ENCODE measurements at regions not wholly inside any gene's neighbourhood (a gene's known extent, or its start where the extent isn't known, plus 50 kb on each side); places are given as distances from the start of the nearest gene placed in this dataset.

DNA sequence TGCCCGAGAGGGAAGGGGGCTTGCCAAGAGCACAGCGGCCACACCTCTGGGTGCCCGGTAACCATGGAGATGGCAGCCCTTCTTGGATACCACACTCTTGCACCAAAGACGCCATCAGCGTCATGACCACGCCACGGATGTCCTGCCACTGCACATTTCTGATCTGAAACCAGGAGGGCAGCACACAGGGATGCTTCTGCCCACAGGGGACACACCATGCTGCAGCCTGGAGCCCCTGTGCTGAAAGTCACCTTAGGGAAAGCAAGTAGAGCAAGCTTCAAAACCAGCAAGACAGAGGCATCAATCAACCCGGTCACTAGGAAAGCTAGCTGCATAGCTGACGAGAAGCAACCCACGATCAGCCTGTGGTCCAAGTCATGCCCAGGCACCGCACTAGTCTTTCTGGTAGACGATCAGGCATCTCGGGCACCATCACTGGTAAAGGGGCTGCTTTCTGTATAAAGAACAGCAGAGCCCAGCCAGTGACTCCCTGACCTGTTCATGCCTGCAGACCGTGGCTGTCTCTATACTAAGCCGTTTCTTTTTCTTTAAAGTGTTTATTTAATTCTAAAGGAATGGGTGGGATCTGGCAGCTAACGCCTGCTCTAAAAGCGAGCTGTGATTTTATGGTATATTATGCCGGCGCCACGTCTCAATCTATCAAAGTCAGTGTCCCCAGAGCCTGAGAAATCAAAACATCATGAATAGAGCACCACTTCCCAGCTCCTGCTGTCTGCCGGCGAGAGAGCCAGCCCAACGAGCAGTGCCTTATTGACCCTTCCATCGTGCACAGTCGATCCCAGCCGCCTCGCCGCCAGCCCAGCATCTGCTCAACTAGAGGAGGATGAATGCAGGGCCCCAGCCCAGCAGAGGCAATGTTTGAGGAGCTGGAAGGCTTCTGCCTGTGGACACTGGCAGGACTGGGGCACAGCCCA, 244.7 kb downstream of the RBFOX3 start:
- Histone ChIP-seq H3K9me3 (ENCODE audit: control insufficient read depth, insufficient read depth, low read length) (no peaks in the 10 kb centered on the region), H3K9ac (ENCODE audit: low read depth, low read length) (no peak overlapping the region), H3K4me1 (ENCODE audit: insufficient read depth, low read length) (no peaks in the 10 kb centered on the region), H3K36me3 (ENCODE audit: insufficient read depth, low read length) (no peaks in the 10 kb centered on the region)

DNA sequence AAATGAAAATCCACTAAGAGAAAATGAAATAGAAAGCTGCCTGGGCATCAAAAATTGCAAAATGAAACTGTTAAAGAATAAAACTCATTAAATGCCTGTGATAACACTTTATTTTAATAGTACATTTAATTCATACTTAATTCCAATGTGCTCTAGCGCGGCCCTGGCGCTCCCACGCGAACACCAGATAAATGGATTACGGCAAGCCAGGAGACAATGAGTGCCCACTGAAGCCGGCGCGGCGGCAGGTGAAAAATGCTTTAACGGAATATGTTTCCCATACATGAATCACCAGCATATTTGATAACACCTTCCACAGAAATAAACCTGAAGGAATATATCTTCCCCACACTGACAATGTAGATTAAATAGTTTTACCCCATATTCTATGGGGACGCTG, 245.5 kb downstream of the RBFOX3 start:
- Histone ChIP-seq H3K4me1 (ENCODE audit: insufficient read depth, low read length) (no peaks in the 10 kb centered on the region), H3K9me3 (ENCODE audit: control insufficient read depth, insufficient read depth, low read length) (no peaks in the 10 kb centered on the region), H3K36me3 (ENCODE audit: insufficient read depth, low read length) (no peaks in the 10 kb centered on the region), H3K9ac (ENCODE audit: low read depth, low read length) (no peak overlapping the region)

DNA sequence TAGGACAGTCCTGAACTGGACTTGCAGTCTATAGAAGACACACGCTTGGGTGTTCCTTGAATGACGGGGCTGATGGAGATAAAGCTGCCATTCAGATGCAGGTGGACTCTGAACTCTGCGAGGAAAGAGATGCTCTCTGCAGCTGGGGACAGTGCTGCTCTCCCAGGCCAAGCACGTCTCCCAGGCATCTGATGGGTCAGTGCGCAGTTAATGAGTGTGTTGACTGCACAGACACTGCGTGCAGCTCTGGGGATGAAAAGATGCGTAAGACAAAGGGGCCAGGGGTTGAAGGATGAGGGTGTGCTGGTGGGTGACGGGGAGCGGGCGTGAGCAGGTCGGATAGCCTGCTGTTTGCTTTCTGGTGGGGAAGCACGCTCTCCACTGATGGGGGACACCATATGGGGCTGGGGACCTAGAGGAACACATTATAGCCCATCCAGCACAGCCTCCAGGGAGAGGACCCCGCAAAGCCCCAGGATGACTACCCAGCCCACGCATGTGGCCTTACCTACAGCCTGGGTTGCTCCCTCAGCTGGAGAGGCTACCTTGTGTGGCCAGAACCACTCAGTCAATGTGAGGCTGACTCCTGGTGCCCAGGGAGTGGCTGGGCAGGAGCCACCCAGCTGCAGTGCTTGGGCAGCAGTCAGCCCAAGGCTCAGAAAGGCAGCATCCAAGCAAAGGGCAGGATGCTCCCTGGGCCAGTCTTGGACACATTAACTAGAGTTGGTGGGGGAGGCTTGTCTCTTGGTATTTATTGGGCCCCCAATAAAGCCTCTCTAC, 246.3 kb downstream of the RBFOX3 start:
- Histone ChIP-seq H3K36me3 (ENCODE audit: insufficient read depth, low read length) (no peaks in the 10 kb centered on the region), H3K9ac (ENCODE audit: low read depth, low read length) (no peak overlapping the region), H3K4me1 (ENCODE audit: insufficient read depth, low read length) (no peaks in the 10 kb centered on the region), H3K9me3 (ENCODE audit: control insufficient read depth, insufficient read depth, low read length) (no peaks in the 10 kb centered on the region)

DNA sequence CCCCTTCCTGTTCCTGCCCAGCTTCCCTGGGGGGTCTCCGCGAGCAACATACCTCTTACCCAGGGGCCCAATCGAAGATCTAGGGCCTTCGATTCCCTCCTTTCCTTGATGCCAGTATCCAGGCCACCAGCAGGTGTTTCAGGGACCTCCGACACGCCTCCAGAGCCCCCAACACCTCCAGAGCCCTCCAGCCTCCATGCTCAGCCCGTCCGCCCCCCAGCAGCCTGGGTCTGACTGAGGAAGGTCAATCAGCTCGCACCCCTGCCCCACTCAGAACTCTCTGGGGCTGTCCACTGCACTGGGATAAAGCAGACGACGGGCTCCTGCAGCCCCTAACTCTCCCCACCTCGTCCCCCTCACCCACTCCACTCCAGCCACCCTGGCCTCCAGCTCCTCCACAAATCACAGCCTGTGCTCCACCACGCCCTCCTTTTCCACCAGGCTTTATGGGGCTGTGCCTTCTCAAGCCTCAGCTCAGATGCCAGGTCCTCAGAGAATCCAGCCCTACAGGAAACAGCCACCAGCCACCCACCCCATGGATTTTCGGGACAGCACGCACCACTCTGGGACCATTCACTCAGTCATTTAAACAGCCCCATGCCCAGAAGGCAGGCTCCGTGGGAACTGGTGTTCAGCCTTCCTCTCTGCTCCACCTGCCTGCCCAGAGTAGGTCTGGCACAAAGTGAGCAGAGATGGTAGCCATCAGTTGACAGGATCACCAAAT, 247.1 kb downstream of the RBFOX3 start:
- Histone ChIP-seq H3K36me3 (ENCODE audit: insufficient read depth, low read length) (no peaks in the 10 kb centered on the region), H3K4me1 (ENCODE audit: insufficient read depth, low read length) (no peaks in the 10 kb centered on the region), H3K9ac (ENCODE audit: low read depth, low read length) (no peak overlapping the region), H3K9me3 (ENCODE audit: control insufficient read depth, insufficient read depth, low read length) (no peaks in the 10 kb centered on the region)

DNA sequence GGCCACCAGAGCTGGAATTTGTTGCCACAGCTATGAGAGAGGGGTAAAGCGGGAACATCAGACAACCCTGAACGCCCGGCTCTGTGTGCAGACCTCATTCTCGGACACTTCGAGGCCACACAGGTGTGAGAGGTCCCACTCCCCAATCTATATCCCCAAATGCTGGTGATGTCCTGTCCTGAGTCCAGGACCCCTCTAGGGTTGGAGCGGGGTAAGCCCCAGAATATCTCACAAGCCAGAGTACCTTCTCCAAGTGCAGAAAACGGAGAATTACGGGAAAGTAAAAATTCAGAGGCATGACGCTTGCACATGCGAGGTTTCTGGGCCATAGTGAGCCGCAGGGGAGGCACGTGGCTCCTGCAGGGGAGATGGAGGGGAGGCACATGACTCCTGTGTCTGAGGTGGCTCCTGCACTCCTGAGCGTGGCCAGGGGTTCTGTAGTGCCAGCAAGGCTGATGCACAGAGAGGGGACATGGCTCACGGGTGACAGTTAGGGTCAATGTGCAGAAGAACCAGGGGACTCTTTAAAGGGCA, 248.0 kb downstream of the RBFOX3 start:
- H3K9me3 ChIP-seq (ENCODE audit: control insufficient read depth, insufficient read depth, low read length), result no peaks in the 10 kb centered on the region
- no peaks in the 10 kb centered on the region for H3K4me1 ChIP-seq (ENCODE audit: insufficient read depth, low read length)
- H3K36me3 ChIP-seq (ENCODE audit: insufficient read depth, low read length), result no peaks in the 10 kb centered on the region
- no peak overlapping the region for H3K9ac ChIP-seq (ENCODE audit: low read depth, low read length)

DNA sequence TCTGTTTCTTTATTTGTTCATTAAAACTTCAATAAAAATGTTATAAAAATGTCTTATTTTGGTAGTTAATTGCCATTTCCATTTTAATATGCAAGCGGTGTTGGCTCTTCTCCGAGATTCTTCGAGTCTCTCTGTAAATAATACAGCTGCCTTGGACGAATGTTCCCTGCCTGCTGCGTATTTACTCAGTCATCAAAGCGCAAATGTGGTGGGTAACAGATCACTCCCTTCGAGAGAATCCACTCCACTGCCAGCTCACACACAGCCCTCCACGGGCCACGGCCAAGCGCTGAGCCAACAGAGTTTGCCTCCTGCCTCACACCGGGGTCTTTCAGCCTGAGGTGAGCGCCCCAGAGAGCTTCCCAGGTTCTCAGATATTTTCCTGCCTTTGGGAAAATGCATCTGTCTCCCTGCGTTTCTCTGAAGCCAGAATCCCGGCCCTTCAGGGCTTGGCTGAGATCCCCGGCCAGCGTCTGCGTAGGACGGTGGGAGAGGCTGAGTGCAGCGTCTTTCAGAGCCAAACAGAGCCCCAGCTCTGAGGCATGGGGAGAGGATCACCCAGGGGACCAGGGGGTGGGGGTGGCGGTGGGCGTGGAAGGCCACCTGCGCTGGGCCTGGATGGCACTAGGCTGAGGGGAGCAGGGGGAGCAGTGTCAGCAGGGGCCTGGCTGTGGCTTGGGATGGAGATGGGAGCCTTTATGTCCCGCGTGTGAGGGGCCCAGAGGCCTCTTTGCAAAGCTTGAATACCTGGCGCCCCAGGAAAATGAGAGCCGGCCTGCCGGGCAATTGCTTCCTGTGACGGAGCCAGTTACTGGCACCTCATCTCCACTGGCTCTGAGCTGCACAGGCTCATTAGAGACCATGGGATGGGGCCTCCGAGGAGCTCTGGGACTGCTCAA, 248.7 kb downstream of the RBFOX3 start:
- Histone ChIP-seq H3K4me1 (ENCODE audit: insufficient read depth, low read length) (no peaks in the 10 kb centered on the region), H3K9ac (ENCODE audit: low read depth, low read length) (no peak overlapping the region), H3K36me3 (ENCODE audit: insufficient read depth, low read length) (no peaks in the 10 kb centered on the region), H3K9me3 (ENCODE audit: control insufficient read depth, insufficient read depth, low read length) (no peaks in the 10 kb centered on the region)

DNA sequence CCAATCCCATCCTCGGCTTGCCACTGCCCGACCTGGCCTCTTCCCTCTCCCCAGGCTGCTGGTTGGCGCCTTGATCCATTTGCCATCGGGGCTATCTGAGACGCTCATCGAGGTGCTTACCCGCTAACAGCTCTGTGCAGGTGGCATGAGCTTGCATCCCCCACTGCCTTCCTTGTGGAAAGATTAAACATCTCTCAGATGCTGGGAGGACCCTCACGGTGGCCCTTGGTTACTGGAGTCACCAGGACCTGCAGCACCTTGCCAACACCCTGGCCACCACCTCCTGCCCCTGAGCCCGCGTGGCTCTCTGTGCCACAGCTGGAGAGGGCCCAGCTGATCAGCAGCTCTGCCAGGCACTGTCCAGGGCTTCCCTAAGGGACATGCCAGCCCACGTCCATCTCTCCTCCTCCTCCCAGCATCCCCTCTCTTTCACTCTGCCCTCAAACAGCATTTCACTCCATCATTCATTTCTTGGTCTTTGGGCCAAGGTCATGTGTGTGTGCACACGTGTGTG, 249.6 kb downstream of the RBFOX3 start:
- no peaks in the 10 kb centered on the region for H3K36me3 ChIP-seq (ENCODE audit: insufficient read depth, low read length)
- H3K9me3 ChIP-seq (ENCODE audit: control insufficient read depth, insufficient read depth, low read length), result no peaks in the 10 kb centered on the region
- H3K4me1 ChIP-seq (ENCODE audit: insufficient read depth, low read length), result no peaks in the 10 kb centered on the region
- no peak overlapping the region for H3K9ac ChIP-seq (ENCODE audit: low read depth, low read length)

DNA sequence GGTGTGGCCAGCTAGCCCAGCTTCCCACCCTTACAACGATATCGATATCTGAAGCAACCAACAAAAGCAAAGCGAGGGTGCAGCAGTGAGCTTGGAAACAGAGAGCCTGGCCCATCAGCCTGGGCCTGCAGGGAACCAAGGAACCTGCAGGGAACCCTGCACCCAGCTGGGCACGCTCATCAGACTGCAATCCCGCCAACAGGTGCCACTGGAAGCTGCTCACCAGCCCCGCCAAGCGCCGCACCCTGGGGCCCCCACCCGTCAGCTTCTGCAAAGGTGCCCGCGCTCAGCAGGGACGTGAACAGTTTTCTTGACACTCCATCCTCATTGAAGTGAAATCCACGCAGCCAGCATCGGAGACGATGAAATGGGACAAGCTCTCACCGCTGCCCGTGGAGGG, 250.7 kb downstream of the RBFOX3 start:
- H3K36me3 ChIP-seq (ENCODE audit: insufficient read depth, low read length), result no peaks in the 10 kb centered on the region
- no peak overlapping the region for H3K9ac ChIP-seq (ENCODE audit: low read depth, low read length)
- no peaks in the 10 kb centered on the region for H3K4me1 ChIP-seq (ENCODE audit: insufficient read depth, low read length)
- no peaks in the 10 kb centered on the region for H3K9me3 ChIP-seq (ENCODE audit: control insufficient read depth, insufficient read depth, low read length)

DNA sequence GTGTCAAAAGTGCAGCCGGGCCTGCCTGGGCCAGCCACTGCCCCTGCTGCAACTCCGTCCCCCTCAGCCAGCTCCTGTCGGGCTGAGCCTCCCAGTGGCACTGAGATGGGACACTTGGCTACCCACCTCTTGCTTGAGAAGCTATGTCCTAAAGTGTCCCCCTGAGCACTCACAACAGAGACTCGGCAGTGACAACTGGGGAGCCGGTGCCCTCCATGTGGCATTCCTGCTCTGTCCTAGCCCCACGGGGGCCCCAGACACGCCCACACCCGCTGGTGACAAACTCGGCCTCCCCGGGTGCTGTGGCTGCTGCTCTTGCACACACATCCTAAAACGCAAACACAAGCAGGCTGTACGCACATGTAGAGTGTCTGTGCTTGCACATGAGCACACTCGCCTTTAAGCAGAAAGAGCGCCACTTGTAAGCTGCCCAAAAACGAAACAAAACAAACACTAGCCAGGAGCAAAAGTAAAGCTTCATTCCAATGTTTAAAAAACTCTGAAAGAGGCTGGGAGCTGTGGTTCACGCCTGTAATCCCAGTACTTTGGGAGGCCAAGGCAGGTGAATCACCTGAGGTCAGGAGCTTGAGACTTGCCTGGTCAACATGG, 253.9 kb downstream of the RBFOX3 start:
- Histone ChIP-seq H3K36me3 (ENCODE audit: insufficient read depth, low read length) (no peaks in the 10 kb centered on the region), H3K9me3 (ENCODE audit: control insufficient read depth, insufficient read depth, low read length) (no peaks in the 10 kb centered on the region), H3K9ac (ENCODE audit: low read depth, low read length) (no peak overlapping the region), H3K4me1 (ENCODE audit: insufficient read depth, low read length) (no peaks in the 10 kb centered on the region)

DNA sequence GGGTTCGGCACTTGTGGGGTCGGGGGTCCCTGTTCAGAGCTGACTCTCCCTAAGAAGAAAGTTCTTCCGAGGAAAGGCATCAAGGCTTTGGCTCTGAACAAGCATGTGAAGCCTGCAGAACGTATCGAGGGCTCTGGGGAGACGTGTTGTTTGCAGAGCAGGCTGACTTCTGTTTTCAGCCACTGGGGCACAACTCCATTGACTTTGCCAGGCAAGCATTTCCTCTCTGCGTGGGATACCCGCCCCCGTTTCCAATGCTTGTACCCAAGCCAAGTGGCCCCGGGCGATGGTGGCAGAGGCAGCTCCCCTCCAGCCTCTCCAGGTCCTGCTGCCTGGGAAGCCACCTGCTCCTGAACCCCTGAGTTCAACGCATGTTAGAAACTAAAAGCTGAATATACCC, 255.7 kb downstream of the RBFOX3 start:
- Histone ChIP-seq H3K4me1 (ENCODE audit: insufficient read depth, low read length) (no peaks in the 10 kb centered on the region), H3K9ac (ENCODE audit: low read depth, low read length) (no peak overlapping the region), H3K36me3 (ENCODE audit: insufficient read depth, low read length) (no peaks in the 10 kb centered on the region), H3K9me3 (ENCODE audit: control insufficient read depth, insufficient read depth, low read length) (no peaks in the 10 kb centered on the region; the same call in 1 of the 2 replicates)

DNA sequence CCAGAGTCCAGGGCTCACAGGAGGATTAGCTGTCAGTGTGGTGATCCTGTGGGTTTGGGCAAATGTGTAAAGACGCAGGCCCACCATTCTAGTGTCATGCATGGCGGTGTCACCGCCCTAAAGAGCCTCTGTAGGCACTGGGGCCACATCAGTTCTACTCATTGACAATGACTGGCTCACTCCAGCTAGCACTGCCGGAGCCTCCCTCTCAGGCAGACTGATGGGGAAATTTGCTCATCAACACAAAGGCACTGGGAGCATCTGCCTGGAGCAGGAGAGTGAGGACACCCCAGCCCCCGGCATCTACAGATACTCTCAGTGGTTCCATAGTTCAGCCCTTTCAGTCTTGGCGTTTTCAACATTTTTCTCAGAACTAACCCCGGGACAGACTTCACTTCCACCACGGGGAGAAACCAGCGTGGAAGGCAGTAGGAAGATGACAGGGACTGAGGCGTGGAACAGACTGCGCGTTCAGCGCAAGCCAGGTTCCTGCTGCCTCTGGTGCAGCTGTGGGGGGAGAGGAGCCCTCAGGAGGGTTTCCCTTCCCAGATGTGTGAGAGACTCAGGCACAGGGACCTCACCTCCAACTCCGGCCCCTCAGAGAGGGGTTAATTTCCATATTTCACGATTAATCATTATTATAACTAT, 256.6 kb downstream of the RBFOX3 start:
- no peaks in the 10 kb centered on the region for H3K4me1 ChIP-seq (ENCODE audit: insufficient read depth, low read length)
- H3K36me3 ChIP-seq (ENCODE audit: insufficient read depth, low read length), result no peaks in the 10 kb centered on the region
- no peak overlapping the region for H3K9ac ChIP-seq (ENCODE audit: low read depth, low read length)
- H3K9me3 ChIP-seq (ENCODE audit: control insufficient read depth, insufficient read depth, low read length), result no peaks in the 10 kb centered on the region; the same call in 1 of the 2 replicates

DNA sequence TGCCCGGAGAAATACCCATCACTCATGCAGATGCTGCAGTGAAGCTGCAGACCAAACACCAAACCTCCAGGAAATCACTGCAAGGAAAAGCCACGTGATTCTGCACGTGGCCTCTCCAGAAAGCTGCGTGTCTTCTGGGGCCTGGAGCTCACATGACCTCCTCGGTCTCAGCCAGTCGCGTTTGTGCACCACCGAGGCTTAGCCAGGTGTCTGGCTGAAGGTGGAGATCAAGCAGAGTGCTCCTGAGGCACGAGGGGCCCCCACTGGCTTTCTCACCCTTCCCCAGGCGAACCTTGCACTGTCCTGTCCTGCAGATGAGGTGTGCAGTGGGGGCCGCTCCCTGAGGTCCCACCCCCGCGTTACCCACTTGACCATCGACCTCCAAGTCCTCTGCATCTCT, 257.3 kb downstream of the RBFOX3 start:
- Histone ChIP-seq H3K4me1 (ENCODE audit: insufficient read depth, low read length) (no peaks in the 10 kb centered on the region), H3K36me3 (ENCODE audit: insufficient read depth, low read length) (no peaks in the 10 kb centered on the region), H3K9me3 (ENCODE audit: control insufficient read depth, insufficient read depth, low read length) (no peaks in the 10 kb centered on the region; the same call in 1 of the 2 replicates), H3K9ac (ENCODE audit: low read depth, low read length) (no peak overlapping the region)

DNA sequence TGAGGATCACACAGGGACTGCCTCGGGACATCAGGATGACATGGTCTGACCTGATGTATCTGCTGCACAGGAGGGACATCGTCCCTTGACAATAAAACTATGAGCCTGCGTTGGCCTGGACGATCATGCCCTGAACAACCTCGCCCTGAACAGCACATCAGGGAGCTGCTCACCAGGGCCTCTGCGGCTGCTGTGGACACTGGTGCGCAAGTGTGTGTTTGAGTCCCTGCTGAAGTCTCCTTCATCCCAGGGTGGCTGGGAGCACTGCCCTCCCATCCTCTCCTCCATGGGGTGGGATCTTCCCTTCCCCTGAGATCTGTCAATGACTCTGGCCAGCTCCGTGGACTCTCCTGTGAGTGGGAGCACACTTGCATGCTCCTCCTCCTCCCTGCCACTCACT, 257.8 kb downstream of the RBFOX3 start:
- Histone ChIP-seq H3K4me1 (ENCODE audit: insufficient read depth, low read length) (no peaks in the 10 kb centered on the region), H3K36me3 (ENCODE audit: insufficient read depth, low read length) (no peaks in the 10 kb centered on the region)

More for the DNA sequence above, 257.8 kb downstream of the RBFOX3 start:
- Histone ChIP-seq H3K9me3 (ENCODE audit: control insufficient read depth, insufficient read depth, low read length) (no peaks in the 10 kb centered on the region; the same call in 1 of the 2 replicates), H3K9ac (ENCODE audit: low read depth, low read length) (no peak overlapping the region)
